Osteocyte (in vitro differentiated cells): ENCODE measurements at regions not wholly inside any gene's neighbourhood (a gene's known extent, or its start where the extent isn't known, plus 50 kb on each side); places are given as distances from the start of the nearest gene placed in this dataset.

Source experiments
- DNase-seq: peaks from one replicate; pipeline ENCODE4 v3.0.0; 2021; ENCODE audit warnings: mixed read lengths; ENCODE audit not compliant: unreplicated experiment; ENCODE audit errors: extremely low spot score
- H3K27ac Mint-ChIP-seq: one replicate; pipeline ENCODE4 v1.8.0; 2021; ENCODE audit warnings: mild to moderate bottlenecking, mixed read lengths; ENCODE audit not compliant: unreplicated experiment
- H3K27me3 Mint-ChIP-seq: one replicate; pipeline ENCODE4 v1.8.0; 2021; ENCODE audit warnings: mixed read lengths; ENCODE audit not compliant: unreplicated experiment
- H3K36me3 Mint-ChIP-seq: one replicate; pipeline ENCODE4 v1.8.0; 2021; ENCODE audit warnings: mixed read lengths; ENCODE audit not compliant: unreplicated experiment
- H3K4me1 Mint-ChIP-seq: one replicate; pipeline ENCODE4 v1.8.0; 2021; ENCODE audit warnings: mixed read lengths; ENCODE audit not compliant: unreplicated experiment
- H3K4me3 Mint-ChIP-seq: one replicate; pipeline ENCODE4 v1.8.0; 2021; ENCODE audit warnings: mild to moderate bottlenecking, moderate library complexity, mixed read lengths; ENCODE audit not compliant: unreplicated experiment
- H3K9me3 Mint-ChIP-seq: one replicate; pipeline ENCODE4 v1.8.0; 2021; ENCODE audit warnings: mixed read lengths; ENCODE audit not compliant: unreplicated experiment
- TF ChIP-seq, protein P1 (sequence below): fragments of 200-600 bp; sonication (generic); IDR thresholded peaks from 2 replicates; pipeline ENCODE4 v1.5.0; 2021; ENCODE audit warnings: antibody characterized with exemption, mild to moderate bottlenecking, moderate library complexity

DNA sequence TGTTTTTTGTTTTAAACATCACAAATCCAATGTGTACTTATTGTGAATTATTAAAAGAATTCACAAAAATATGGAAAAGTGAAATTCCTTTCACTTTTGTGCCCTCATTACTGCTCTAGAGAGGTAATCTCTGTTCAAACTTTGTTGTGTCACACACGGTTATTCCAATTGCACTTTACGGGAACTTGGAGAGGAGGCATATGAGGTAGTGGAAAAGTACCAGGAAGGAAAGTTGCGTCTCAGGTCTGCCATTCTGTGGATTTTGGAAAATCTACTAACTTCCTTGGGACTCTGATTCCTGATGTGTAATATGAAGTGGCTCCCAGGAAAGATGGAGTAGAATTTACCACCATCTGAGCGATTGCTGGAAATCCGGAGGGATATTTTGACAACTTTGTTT is 90.9 kb upstream of the DCN start:
- Mint-ChIP-seq H3K4me3 (no peak overlapping the region), H3K27me3 (no peaks in the 10 kb centered on the region), H3K27ac (peak overlapping the region; percentile 94), H3K36me3 (no peaks in the 10 kb centered on the region), H3K4me1 (peaks cover 89% of the 10 kb centered on the region), H3K9me3 (peaks cover 21% of the 10 kb centered on the region)
- no peak for DNase-seq
- TF ChIP-seq, protein P1, sequence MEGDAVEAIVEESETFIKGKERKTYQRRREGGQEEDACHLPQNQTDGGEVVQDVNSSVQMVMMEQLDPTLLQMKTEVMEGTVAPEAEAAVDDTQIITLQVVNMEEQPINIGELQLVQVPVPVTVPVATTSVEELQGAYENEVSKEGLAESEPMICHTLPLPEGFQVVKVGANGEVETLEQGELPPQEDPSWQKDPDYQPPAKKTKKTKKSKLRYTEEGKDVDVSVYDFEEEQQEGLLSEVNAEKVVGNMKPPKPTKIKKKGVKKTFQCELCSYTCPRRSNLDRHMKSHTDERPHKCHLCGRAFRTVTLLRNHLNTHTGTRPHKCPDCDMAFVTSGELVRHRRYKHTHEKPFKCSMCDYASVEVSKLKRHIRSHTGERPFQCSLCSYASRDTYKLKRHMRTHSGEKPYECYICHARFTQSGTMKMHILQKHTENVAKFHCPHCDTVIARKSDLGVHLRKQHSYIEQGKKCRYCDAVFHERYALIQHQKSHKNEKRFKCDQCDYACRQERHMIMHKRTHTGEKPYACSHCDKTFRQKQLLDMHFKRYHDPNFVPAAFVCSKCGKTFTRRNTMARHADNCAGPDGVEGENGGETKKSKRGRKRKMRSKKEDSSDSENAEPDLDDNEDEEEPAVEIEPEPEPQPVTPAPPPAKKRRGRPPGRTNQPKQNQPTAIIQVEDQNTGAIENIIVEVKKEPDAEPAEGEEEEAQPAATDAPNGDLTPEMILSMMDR, result no peak

DNA sequence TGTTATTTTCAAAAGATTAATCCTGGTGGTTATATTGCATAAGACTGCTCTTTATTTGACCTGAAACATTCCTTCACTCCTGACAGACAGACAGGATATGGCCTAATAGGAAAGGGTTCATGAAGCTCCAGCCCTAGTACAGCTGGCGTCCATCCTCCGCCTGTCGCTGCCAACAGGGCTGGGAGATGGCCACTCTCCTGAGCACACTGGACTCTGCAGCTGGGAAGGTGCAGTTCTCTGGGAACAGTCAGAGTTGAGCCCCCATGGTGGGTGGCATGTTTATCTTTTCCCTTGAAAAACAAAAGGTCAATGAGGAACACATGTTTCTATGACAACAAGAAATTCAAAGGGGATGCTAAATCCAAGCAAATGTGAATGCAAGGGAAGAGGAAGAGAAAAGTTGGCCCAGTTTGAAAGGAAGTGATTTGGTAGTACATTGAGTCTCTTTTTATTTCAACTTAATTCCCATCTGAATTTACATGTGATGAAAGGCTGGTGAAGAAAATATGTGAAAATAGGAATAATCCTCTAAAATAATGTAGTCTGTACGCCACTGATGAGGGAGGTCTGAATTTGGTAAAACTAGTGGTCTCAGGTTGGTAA is 89.9 kb upstream of the DCN start:
- Mint-ChIP-seq H3K4me3 (no peak overlapping the region), H3K27me3 (no peaks in the 10 kb centered on the region), H3K9me3 (peaks cover 21% of the 10 kb centered on the region), H3K36me3 (no peaks in the 10 kb centered on the region), H3K27ac (peak overlapping the region; percentile 94), H3K4me1 (peaks cover 84% of the 10 kb centered on the region)
- DNase-seq, result peak; percentile 87
- TF ChIP-seq, protein P1, result no peak

- H3K9me3 Mint-ChIP-seq, result peaks cover 21% of the 10 kb centered on the region
- TF ChIP-seq, protein P1, result no peak
- H3K27ac Mint-ChIP-seq, result peak overlapping the region; percentile 94
- no peak for DNase-seq
- no peaks in the 10 kb centered on the region for H3K27me3 Mint-ChIP-seq
- H3K4me1 Mint-ChIP-seq, result peaks cover 73% of the 10 kb centered on the region
- H3K36me3 Mint-ChIP-seq, result no peaks in the 10 kb centered on the region
- H3K4me3 Mint-ChIP-seq, result no peak overlapping the region
These were observed 88.6 kb upstream of the DCN start for GRCh38 chr12:91271185-91271584.

DNA sequence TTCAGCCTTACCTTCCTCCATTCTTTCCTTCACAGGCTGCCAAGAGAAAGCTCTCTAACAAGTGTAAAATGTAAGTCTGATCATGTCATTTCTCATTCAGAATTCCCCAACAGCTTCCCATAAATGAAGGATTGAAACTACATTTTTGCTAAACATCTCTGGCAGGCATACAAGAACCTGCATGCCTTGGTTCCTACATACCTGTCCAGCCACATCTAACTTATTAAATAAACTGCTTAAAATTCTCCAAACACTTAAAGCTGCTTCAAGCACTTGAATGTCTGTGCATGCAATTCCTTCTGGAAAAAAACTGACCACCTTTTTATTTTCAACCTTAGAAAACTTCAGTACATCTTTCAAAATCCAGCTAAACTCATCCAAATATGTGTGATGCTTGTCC is 84.4 kb upstream of the DCN start:
- H3K27ac Mint-ChIP-seq, result no peak overlapping the region
- H3K4me1 Mint-ChIP-seq, result peaks cover 36% of the 10 kb centered on the region
- peaks cover 13% of the 10 kb centered on the region for H3K9me3 Mint-ChIP-seq
- H3K27me3 Mint-ChIP-seq, result no peaks in the 10 kb centered on the region
- no peaks in the 10 kb centered on the region for H3K36me3 Mint-ChIP-seq
- DNase-seq, result no peak
- no peak overlapping the region for H3K4me3 Mint-ChIP-seq
- TF ChIP-seq, protein P1, result no peak

DNA sequence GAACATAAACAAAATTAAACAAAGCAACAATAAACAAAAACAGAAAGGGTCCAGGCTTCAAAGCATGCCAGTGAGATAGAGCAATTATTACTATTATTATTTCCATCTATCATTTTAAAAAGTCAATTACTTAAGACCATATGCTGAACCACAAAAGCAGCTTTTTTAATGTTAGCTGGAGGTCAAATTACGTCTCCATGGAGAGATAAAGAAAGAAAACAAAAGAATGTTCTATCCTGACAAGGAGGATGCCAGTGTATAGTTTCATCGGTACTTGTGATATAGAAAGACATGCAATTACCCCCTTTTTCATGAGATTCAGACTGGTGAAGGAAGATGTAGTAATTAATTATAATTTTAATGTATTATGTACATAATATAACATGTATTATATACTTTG is 81.6 kb upstream of the DCN start:
- peaks cover 10% of the 10 kb centered on the region for H3K4me1 Mint-ChIP-seq
- TF ChIP-seq, protein P1, result no peak
- DNase-seq, result no peak
- no peaks in the 10 kb centered on the region for H3K36me3 Mint-ChIP-seq
- H3K9me3 Mint-ChIP-seq, result peaks cover 5% of the 10 kb centered on the region
- no peak overlapping the region for H3K4me3 Mint-ChIP-seq
- no peaks in the 10 kb centered on the region for H3K27me3 Mint-ChIP-seq
- H3K27ac Mint-ChIP-seq, result no peak overlapping the region
